HCT116 (cell line): ENCODE measurements at regions not wholly inside any gene's neighbourhood (a gene's known extent, or its start where the extent isn't known, plus 50 kb on each side); places are given as distances from the start of the nearest gene placed in this dataset.

Experiments
- ATAC-seq: fragments of 200-7000 bp; cut with Tn5 transposase; 2 replicates; pipeline ENCODE4 v1.9.1; 2020; ENCODE audit warnings: mild to moderate bottlenecking, moderate library complexity
- BruUV-seq: library from RNA; stranded (reverse); fragments of 400-500 nt; replicated peaks from 2 replicates; lab custom pipeline; 2021; lab: Mats Ljungman, UMichigan
- CTCF ChIA-PET: fragments of 300-600 bp; sonication (Branson Sonifier 250); formaldehyde crosslinking; loops from one replicate; lab custom pipeline; 2021; ENCODE audit warnings: antibody characterized with exemption; lab: Charles Lee
- POLR2A ChIA-PET: fragments of 300-600, 350-600 bp; sonication (Branson Sonifier 250); formaldehyde crosslinking; loops from one replicate; lab custom pipeline; 2021; ENCODE audit warnings: antibody characterized with exemption; lab: Charles Lee
- RAD21 ChIA-PET, 2 experiments: fragments of 300-600 bp; sonication (Branson Sonifier 250); formaldehyde crosslinking; loops; one replicate each; lab custom pipeline; 2023; ENCODE audit warnings: low total read pairs in 2 of 2; ENCODE audit not compliant: uncharacterized antibody in 2 of 2, unreplicated experiment in 2 of 2, low non-redundant PET in 1 of 2; lab: Charles Lee
- DNase-seq: peaks from one replicate; pipeline ENCODE4 v3.0.0-alpha.2; 2010; ENCODE audit warnings: low read depth, low spot score
- H2AFZ ChIP-seq: fragments of 200-600 bp; shearing (Covaris generic), sonication (generic); 2 replicates; pipeline ENCODE4 v1.6.1; 2017; ENCODE audit warnings: low read depth, mixed run types, mixed read lengths, antibody characterized with exemption, low read length; ENCODE audit not compliant: poor library complexity, severe bottlenecking
- H3K27ac ChIP-seq: 2 replicates; pipeline ENCODE4 v1.5.1; 2012; ENCODE audit warnings: low read depth, low read length
- H3K27me3 ChIP-seq: fragments of 200-600 bp; sonication (generic); 2 replicates; pipeline ENCODE4 v1.6.1; 2016; ENCODE audit warnings: mixed run types, low read length, mixed read lengths; ENCODE audit not compliant: insufficient read depth
- H3K36me3 ChIP-seq, 2 experiments: fragments of 200-500 bp in 1 of 2; fragments of 200-600 bp in 1 of 2; sonication (Bioruptor generic) in 1 of 2; sonication (generic) in 1 of 2; 2 replicates each; pipeline versions ENCODE4 v1.5.1 to v1.6.1; 2014 to 2016; ENCODE audit warnings: low read length in 2 of 2, inconsistent platforms in 1 of 2, mixed read lengths in 1 of 2, mixed run types in 1 of 2; ENCODE audit not compliant: insufficient read depth in 2 of 2, control insufficient read depth in 1 of 2
- H3K4me1 ChIP-seq, 2 experiments: fragments of 200-600 bp in 1 of 2; sonication (generic) in 1 of 2; 2 replicates each; pipeline versions ENCODE4 v1.5.1 to v1.6.1; 2012 to 2017; ENCODE audit warnings: low read length in 2 of 2, inconsistent platforms in 1 of 2, mild to moderate bottlenecking in 1 of 2, mixed read lengths in 1 of 2, mixed run types in 1 of 2, moderate library complexity in 1 of 2; ENCODE audit not compliant: insufficient read depth in 2 of 2, control insufficient read depth in 1 of 2
- H3K4me2 ChIP-seq: fragments of 200-600 bp; sonication (generic); 2 replicates; pipeline ENCODE4 v1.6.1; 2017; ENCODE audit warnings: mixed run types, low read length, mixed read lengths
- H3K4me3 ChIP-seq, 2 experiments: fragments of 200-600 bp in 1 of 2; sonication (generic) in 1 of 2; replicated peaks in 1 of 2; 2 replicates each; pipeline ENCODE4 v1.5.1; 2011 to 2016; ENCODE audit warnings: low read length in 2 of 2, control low read depth in 1 of 2, low read depth in 1 of 2, mild to moderate bottlenecking in 1 of 2, mixed read lengths in 1 of 2, mixed run types in 1 of 2
- H3K79me2 ChIP-seq: fragments of 200-600 bp; sonication (generic); 2 replicates; pipeline ENCODE4 v1.6.1; 2017; ENCODE audit warnings: mild to moderate bottlenecking, mixed run types, low read length, moderate library complexity, mixed read lengths; ENCODE audit not compliant: insufficient read depth
- H3K9ac ChIP-seq: fragments of 200-600 bp; sonication (generic); 2 replicates; pipeline ENCODE4 v1.6.1; 2016; ENCODE audit warnings: low read length, mixed read lengths
- H3K9me2 ChIP-seq: fragments of 200-600 bp; sonication (generic), shearing (Covaris generic); 2 replicates; pipeline ENCODE4 v1.6.1; 2017; ENCODE audit warnings: mixed run types, mild to moderate bottlenecking, moderate library complexity; ENCODE audit not compliant: insufficient read depth
- H3K9me3 ChIP-seq, 2 experiments: fragments of 200-500 bp in 1 of 2; fragments of 200-600 bp in 1 of 2; sonication (Bioruptor generic) in 1 of 2; sonication (generic) in 1 of 2; 2 replicates each; pipeline ENCODE4 v1.6.1; 2014 to 2017; ENCODE audit warnings: low read length in 2 of 2, mixed read lengths in 2 of 2, inconsistent platforms in 1 of 2, low read depth in 1 of 2, mild to moderate bottlenecking in 1 of 2, mixed run types in 1 of 2, moderate library complexity in 1 of 2; ENCODE audit not compliant: control insufficient read depth in 1 of 2, insufficient read depth in 1 of 2
- H4K20me1 ChIP-seq: fragments of 200-600 bp; sonication (generic), shearing (Covaris generic); 2 replicates; pipeline ENCODE4 v1.6.1; 2017; ENCODE audit warnings: mixed run types, mild to moderate bottlenecking, moderate library complexity; ENCODE audit not compliant: insufficient read depth
- CEBPB ChIP-seq: IDR thresholded peaks from 2 replicates; pipeline ENCODE4 v1.6.1; 2012; ENCODE audit warnings: low read depth
- CTCF ChIP-seq, 3 experiments: fragments of 200-600 bp in 1 of 3; sonication (generic) in 1 of 3; IDR thresholded peaks in 2 of 3; conservative IDR thresholded peaks in 1 of 3; 2 replicates each; pipeline ENCODE4 v1.5.1; 2012 to 2017; ENCODE audit warnings: low read depth in 2 of 3, low read length in 2 of 3, antibody characterized with exemption in 1 of 3, borderline replicate concordance in 1 of 3, control low read depth in 1 of 3, mild to moderate bottlenecking in 1 of 3, mixed read lengths in 1 of 3, mixed run types in 1 of 3, moderate library complexity in 1 of 3; ENCODE audit not compliant: insufficient read depth in 1 of 3
- ELF1 ChIP-seq: IDR thresholded peaks from 2 replicates; pipeline ENCODE4 v1.6.1; 2012; ENCODE audit warnings: low read depth, borderline replicate concordance
- EZH2phosphoT487 ChIP-seq: fragments of 200-600 bp; IDR thresholded peaks from 2 replicates; pipeline ENCODE4 v1.6.1; 2018; ENCODE audit warnings: antibody characterized with exemption, borderline replicate concordance
- JUND ChIP-seq: IDR thresholded peaks from 2 replicates; pipeline ENCODE4 v1.6.1; 2012
- MAX ChIP-seq: IDR thresholded peaks from 2 replicates; pipeline ENCODE4 v1.6.1; 2012
- REST ChIP-seq: IDR thresholded peaks from 2 replicates; pipeline ENCODE4 v1.6.1; 2012; ENCODE audit warnings: low read depth
- SIN3A ChIP-seq: IDR thresholded peaks from 2 replicates; pipeline ENCODE4 v1.6.1; 2012; ENCODE audit warnings: low read depth
- SRF ChIP-seq: IDR thresholded peaks from 2 replicates; pipeline ENCODE4 v1.6.1; 2012; ENCODE audit warnings: low read depth
- ZFX ChIP-seq: fragments of 450-650 bp; IDR thresholded peaks from 2 replicates; pipeline ENCODE4 v1.6.1; 2017
- ZNF274 ChIP-seq: fragments of 200-500 bp; sonication (Bioruptor generic); IDR thresholded peaks from 2 replicates; pipeline ENCODE4 v1.6.1; 2014; ENCODE audit warnings: mild to moderate bottlenecking, low read depth, low read length, inconsistent platforms
- intact Hi-C: fragments of 100-400 bp; cut with micrococcal nuclease; formaldehyde crosslinking; loops from 2 replicates; pipeline ENCODE4 v1.10.0; 2022

- intact Hi-C loops: no loop called here
- H4K20me1 ChIP-seq: no peaks in the 10 kb centered on the region
- H3K79me2 ChIP-seq: no peaks in the 10 kb centered on the region
- ATAC-seq (no peak), DNase-seq (no peak)
- RAD21 ChIA-PET: no interaction called here
- H3K27me3 ChIP-seq: no peaks in the 10 kb centered on the region
- CTCF ChIA-PET: no interaction called here
- peaks cover 0 to 5% of the 10 kb centered on the region in 2 experiments; a peak in 1 of 4 replicates for H3K4me1 ChIP-seq
- no peak for TF ChIP-seq ZFX
- no peak for TF ChIP-seq MAX
- TF ChIP-seq CTCF (IDR thresholded peaks at IDR 0.05 in 2 of 3, conservative IDR thresholded peaks at IDR 0.05 in 1 of 3; ENCODE audit: borderline replicate concordance in 1 of 3, insufficient read depth in 1 of 3, low read depth in 2 of 3, low read length in 2 of 3): no peak
- no peak for TF ChIP-seq JUND
- no peak for TF ChIP-seq EZH2phosphoT487
- no peak for TF ChIP-seq ZNF274
- no peak for TF ChIP-seq SIN3A
- no peak for TF ChIP-seq REST
- TF ChIP-seq ELF1: no peak
- no peak for TF ChIP-seq SRF
- TF ChIP-seq CEBPB: no peak
- no peak overlapping the region for H3K4me2 ChIP-seq
- H3K9me3 ChIP-seq: no peaks in the 10 kb centered on the region
- no peak overlapping the region for H3K4me3 ChIP-seq
- H3K36me3 ChIP-seq: no peaks in the 10 kb centered on the region
- H3K9ac ChIP-seq: no peak overlapping the region
- BruUV-seq: no TSS peak
- no peaks in the 10 kb centered on the region for H3K9me2 ChIP-seq
- no peak overlapping the region for H2AFZ ChIP-seq
- H3K27ac ChIP-seq: no peak overlapping the region
- POLR2A ChIA-PET: no interaction called here
These were observed 75.1 kb upstream of the CAPZB start for GRCh38 chr1:19560480-19560879.
